Glutamatergic neuron (in vitro differentiated cells): ENCODE measurements at regions not wholly inside any gene's neighbourhood (a gene's known extent, or its start where the extent isn't known, plus 50 kb on each side); places are given as distances from the start of the nearest gene placed in this dataset.

Experiments used
- DNase-seq: peaks from one replicate; pipeline ENCODE4 v3.0.0; 2022
- H3K27ac Mint-ChIP-seq: one replicate; pipeline ENCODE4 v1.8.0; 2020; ENCODE audit warnings: mild to moderate bottlenecking, mixed read lengths, inconsistent platforms; ENCODE audit not compliant: unreplicated experiment
- H3K27me3 Mint-ChIP-seq: one replicate; pipeline ENCODE4 v1.8.0; 2020; ENCODE audit warnings: mild to moderate bottlenecking, moderate library complexity, mixed read lengths, inconsistent platforms; ENCODE audit not compliant: unreplicated experiment
- H3K36me3 Mint-ChIP-seq: one replicate; pipeline ENCODE4 v1.8.0; 2020; ENCODE audit warnings: mild to moderate bottlenecking, mixed read lengths, inconsistent platforms; ENCODE audit not compliant: unreplicated experiment
- H3K4me1 Mint-ChIP-seq: one replicate; pipeline ENCODE4 v1.8.0; 2020; ENCODE audit warnings: mild to moderate bottlenecking, low read depth, mixed read lengths, inconsistent platforms; ENCODE audit not compliant: unreplicated experiment
- H3K4me3 Mint-ChIP-seq: one replicate; pipeline ENCODE4 v1.8.0; 2020; ENCODE audit warnings: mild to moderate bottlenecking, mixed read lengths, inconsistent platforms; ENCODE audit not compliant: unreplicated experiment
- H3K9me3 Mint-ChIP-seq: one replicate; pipeline ENCODE4 v1.8.0; 2020; ENCODE audit warnings: mild to moderate bottlenecking, moderate library complexity, mixed read lengths, inconsistent platforms; ENCODE audit not compliant: unreplicated experiment
- TF ChIP-seq, protein P1 (sequence below): fragments of 200-600 bp; sonication (generic); IDR thresholded peaks from one replicate; pipeline ENCODE4 v1.5.0; 2021; ENCODE audit not compliant: partially characterized antibody, unreplicated experiment

DNA sequence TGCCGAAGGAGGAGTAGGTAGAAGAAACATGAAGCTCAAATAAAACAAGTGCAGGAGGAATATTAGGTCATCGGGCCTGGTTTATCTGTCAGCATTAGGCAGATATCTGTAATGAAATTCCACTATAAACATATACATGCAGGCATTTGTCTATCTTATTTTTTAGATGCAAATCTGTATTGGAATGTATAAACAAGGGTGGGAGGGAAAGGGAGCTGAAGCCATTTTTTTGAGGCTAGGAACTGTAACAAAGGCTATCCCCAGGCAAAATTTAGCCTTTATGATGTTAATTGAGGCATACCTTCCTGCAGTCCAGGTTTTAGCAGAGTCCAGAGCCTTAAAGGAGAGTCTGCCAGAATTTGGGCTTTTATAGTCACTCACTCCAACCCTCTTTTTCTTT, 72.5 kb downstream of the PHLDA1 start:
- H3K36me3 Mint-ChIP-seq, result no peaks in the 10 kb centered on the region
- TF ChIP-seq, protein P1, sequence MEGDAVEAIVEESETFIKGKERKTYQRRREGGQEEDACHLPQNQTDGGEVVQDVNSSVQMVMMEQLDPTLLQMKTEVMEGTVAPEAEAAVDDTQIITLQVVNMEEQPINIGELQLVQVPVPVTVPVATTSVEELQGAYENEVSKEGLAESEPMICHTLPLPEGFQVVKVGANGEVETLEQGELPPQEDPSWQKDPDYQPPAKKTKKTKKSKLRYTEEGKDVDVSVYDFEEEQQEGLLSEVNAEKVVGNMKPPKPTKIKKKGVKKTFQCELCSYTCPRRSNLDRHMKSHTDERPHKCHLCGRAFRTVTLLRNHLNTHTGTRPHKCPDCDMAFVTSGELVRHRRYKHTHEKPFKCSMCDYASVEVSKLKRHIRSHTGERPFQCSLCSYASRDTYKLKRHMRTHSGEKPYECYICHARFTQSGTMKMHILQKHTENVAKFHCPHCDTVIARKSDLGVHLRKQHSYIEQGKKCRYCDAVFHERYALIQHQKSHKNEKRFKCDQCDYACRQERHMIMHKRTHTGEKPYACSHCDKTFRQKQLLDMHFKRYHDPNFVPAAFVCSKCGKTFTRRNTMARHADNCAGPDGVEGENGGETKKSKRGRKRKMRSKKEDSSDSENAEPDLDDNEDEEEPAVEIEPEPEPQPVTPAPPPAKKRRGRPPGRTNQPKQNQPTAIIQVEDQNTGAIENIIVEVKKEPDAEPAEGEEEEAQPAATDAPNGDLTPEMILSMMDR, result no peak
- DNase-seq, result no peak
- no peaks in the 10 kb centered on the region for H3K4me1 Mint-ChIP-seq
- no peaks in the 10 kb centered on the region for H3K27me3 Mint-ChIP-seq
- no peak overlapping the region for H3K27ac Mint-ChIP-seq
- no peaks in the 10 kb centered on the region for H3K9me3 Mint-ChIP-seq
- no peak overlapping the region for H3K4me3 Mint-ChIP-seq

DNA sequence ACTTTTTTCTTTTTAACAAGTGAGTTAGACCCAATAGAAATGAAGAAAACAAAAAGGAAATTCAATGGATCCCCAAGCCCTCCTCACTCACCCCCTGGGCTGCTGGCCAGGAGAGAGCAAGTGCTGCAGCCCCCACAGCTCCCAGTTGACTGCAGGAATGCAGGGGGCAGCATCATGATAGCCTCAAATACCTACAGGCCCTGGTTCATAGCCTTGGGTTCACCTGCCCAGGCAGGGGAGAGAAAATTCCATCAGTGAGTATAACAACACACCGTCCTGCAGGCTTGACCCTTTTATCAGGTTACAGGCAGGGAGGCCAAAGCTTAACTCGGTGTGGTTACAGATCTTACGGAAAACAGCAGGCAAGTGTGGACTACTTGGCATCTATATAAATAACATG, 76.3 kb downstream of the PHLDA1 start:
- DNase-seq, result no peak
- Mint-ChIP-seq H3K36me3 (no peaks in the 10 kb centered on the region), H3K27ac (no peak overlapping the region), H3K27me3 (no peaks in the 10 kb centered on the region), H3K9me3 (no peaks in the 10 kb centered on the region), H3K4me1 (peaks cover 12% of the 10 kb centered on the region), H3K4me3 (no peak overlapping the region)
- TF ChIP-seq, protein P1, result no peak

DNA sequence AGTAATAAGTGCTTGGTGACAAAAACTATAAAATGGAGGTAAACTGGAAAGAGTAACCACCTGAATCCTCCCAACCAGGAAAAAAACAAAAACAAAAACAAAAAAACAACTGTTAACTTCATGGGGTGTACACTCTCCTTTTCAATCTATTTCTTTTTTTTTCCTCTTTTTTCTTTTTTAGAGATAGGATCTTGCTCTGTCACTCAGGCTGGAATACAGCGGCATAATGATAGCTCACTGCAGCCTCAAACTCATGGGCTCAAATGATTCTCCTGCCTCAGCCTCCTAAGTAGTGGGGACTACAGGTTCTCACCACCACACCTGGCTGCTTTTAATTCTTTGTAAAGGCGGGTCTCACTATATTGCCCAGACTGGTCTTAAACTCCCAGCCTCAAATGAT, 76.8 kb downstream of the PHLDA1 start:
- TF ChIP-seq, protein P1, result no peak
- Mint-ChIP-seq H3K27ac (no peak overlapping the region), H3K4me1 (peaks cover 12% of the 10 kb centered on the region), H3K9me3 (no peaks in the 10 kb centered on the region), H3K36me3 (no peaks in the 10 kb centered on the region), H3K27me3 (no peaks in the 10 kb centered on the region), H3K4me3 (no peak overlapping the region)
- DNase-seq, result no peak

DNA sequence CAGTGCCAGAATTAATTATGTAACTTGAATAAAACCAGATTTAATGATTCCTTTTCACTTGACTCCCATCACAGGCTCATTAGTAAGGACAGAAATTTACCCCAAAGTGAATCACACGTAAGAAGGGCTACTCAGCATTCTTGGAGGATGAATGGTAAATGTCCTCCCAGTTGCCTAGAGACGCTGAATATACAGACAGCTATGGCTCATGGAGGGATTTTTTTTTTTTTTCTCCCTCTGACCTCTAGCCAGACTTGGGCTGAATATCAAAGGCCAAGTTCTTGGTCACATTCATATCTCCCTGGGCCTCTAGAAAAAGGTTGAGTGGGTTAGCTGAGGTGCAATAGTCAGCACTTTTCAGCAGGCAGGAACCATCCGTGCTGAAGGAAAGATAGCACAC, 77.5 kb downstream of the PHLDA1 start:
- H3K4me1 Mint-ChIP-seq, result peaks cover 12% of the 10 kb centered on the region
- TF ChIP-seq, protein P1, result no peak
- DNase-seq, result no peak
- no peaks in the 10 kb centered on the region for H3K27me3 Mint-ChIP-seq
- H3K27ac Mint-ChIP-seq, result no peak overlapping the region
- H3K4me3 Mint-ChIP-seq, result no peak overlapping the region
- H3K36me3 Mint-ChIP-seq, result no peaks in the 10 kb centered on the region
- no peaks in the 10 kb centered on the region for H3K9me3 Mint-ChIP-seq

DNA sequence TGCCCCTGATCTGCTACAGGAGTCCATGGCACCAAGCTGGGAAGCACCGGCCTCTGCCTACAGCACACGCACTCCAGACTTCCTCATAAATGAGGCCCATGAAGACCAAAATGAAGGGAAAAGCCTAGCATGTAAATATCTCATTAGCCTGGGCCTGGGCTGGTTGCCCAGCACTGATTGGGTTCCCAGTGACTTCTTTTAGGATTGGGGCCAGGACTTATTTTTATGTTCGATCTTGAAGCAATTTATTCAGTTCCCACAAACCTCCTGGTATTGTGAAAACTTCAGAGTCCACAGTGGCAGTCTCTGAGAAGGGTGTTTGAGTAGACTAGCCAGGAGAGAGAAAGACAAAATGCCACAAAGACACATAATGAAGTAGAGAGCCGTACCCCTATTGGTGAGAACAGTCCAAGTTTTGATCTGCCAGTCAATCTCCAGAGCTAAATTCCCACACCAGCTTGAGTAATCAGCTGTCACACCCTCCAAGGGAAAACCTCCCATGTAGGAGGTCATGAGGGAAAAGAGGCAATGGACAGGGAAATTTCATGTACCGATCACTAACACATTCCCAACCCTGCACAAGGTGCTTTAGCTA, 78.2 kb downstream of the PHLDA1 start:
- Mint-ChIP-seq H3K27ac (no peak overlapping the region), H3K27me3 (no peaks in the 10 kb centered on the region), H3K4me3 (no peak overlapping the region), H3K36me3 (no peaks in the 10 kb centered on the region), H3K9me3 (no peaks in the 10 kb centered on the region), H3K4me1 (peaks cover 12% of the 10 kb centered on the region)
- no peak for DNase-seq
- TF ChIP-seq, protein P1, result no peak
